Fibroblast of lung (primary cell): ENCODE measurements at regions not wholly inside any gene's neighbourhood (a gene's known extent, or its start where the extent isn't known, plus 50 kb on each side); places are given as distances from the start of the nearest gene placed in this dataset.

Source experiments
- DNase-seq, 2 donors: peaks; one replicate each; pipeline versions ENCODE4 v3.0.0 to v3.0.0-alpha.2; 2010; ENCODE audit warnings: low read depth in 2 of 2
- H2AFZ ChIP-seq: 2 replicates; pipeline ENCODE4 v1.5.1; 2012; ENCODE audit warnings: low read length, control low read depth, inconsistent platforms
- H3K27ac ChIP-seq: 2 replicates; pipeline ENCODE4 v1.5.1; 2011; ENCODE audit warnings: low read length, control low read depth; ENCODE audit not compliant: insufficient read depth
- H3K27me3 ChIP-seq: 2 replicates; pipeline ENCODE4 v1.5.1; 2011; ENCODE audit warnings: mild to moderate bottlenecking, low read length; ENCODE audit not compliant: control insufficient read depth, insufficient read depth
- H3K36me3 ChIP-seq: 2 replicates; pipeline ENCODE4 v1.5.1; 2011; ENCODE audit warnings: low read length; ENCODE audit not compliant: control insufficient read depth, insufficient read depth
- H3K4me1 ChIP-seq: 2 replicates; pipeline ENCODE4 v1.5.1; 2011; ENCODE audit warnings: low read length; ENCODE audit not compliant: control insufficient read depth, insufficient read depth; ENCODE audit errors: extremely low read depth
- H3K4me2 ChIP-seq: 2 replicates; pipeline ENCODE4 v1.5.1; 2011; ENCODE audit warnings: low read length, control low read depth; ENCODE audit not compliant: insufficient read depth; ENCODE audit errors: extremely low read depth
- H3K4me3 ChIP-seq, 4 experiments: fragments of 200-600 bp in 1 of 4; sonication (generic) in 1 of 4; replicated peaks in 1 of 4; 2 replicates each; pipeline ENCODE4 v1.5.1; 2011 to 2016; ENCODE audit warnings: low read length in 4 of 4, low read depth in 3 of 4, mild to moderate bottlenecking in 3 of 4, control low read depth in 2 of 4, inconsistent platforms in 1 of 4, mixed read lengths in 1 of 4; ENCODE audit not compliant: insufficient read depth in 1 of 4; ENCODE audit errors: control extremely low read depth in 1 of 4
- H3K79me2 ChIP-seq: 2 replicates; pipeline ENCODE4 v1.5.1; 2012; ENCODE audit warnings: mild to moderate bottlenecking, low read length, inconsistent platforms; ENCODE audit not compliant: control insufficient read depth, insufficient read depth
- H3K9ac ChIP-seq: 2 replicates; pipeline ENCODE4 v1.5.1; 2011; ENCODE audit warnings: mild to moderate bottlenecking, low read length, control low read depth; ENCODE audit not compliant: insufficient read depth
- H3K9me3 ChIP-seq: 2 replicates; pipeline ENCODE4 v1.5.1; 2012; ENCODE audit warnings: low read depth, low read length; ENCODE audit not compliant: control insufficient read depth, insufficient read depth
- H4K20me1 ChIP-seq: 2 replicates; pipeline ENCODE4 v1.5.1; 2011; ENCODE audit warnings: low read length; ENCODE audit not compliant: control insufficient read depth, insufficient read depth; ENCODE audit errors: extremely low read depth
- EZH2 ChIP-seq: IDR thresholded peaks from 2 replicates; pipeline ENCODE4 v1.5.1; 2012; ENCODE audit warnings: low read length, control low read depth, mild to moderate bottlenecking; ENCODE audit errors: missing control alignments
- TF ChIP-seq, protein P1 (sequence below), 2 donors: IDR thresholded peaks in 1 of 2; conservative IDR thresholded peaks in 1 of 2; 1 replicate in 1 of 2; 2 replicates in 1 of 2; pipeline ENCODE4 v1.5.1; 2011 to 2012; ENCODE audit warnings: low read length in 2 of 2, control low read depth in 1 of 2, inconsistent platforms in 1 of 2, low read depth in 1 of 2, mild to moderate bottlenecking in 1 of 2

DNA sequence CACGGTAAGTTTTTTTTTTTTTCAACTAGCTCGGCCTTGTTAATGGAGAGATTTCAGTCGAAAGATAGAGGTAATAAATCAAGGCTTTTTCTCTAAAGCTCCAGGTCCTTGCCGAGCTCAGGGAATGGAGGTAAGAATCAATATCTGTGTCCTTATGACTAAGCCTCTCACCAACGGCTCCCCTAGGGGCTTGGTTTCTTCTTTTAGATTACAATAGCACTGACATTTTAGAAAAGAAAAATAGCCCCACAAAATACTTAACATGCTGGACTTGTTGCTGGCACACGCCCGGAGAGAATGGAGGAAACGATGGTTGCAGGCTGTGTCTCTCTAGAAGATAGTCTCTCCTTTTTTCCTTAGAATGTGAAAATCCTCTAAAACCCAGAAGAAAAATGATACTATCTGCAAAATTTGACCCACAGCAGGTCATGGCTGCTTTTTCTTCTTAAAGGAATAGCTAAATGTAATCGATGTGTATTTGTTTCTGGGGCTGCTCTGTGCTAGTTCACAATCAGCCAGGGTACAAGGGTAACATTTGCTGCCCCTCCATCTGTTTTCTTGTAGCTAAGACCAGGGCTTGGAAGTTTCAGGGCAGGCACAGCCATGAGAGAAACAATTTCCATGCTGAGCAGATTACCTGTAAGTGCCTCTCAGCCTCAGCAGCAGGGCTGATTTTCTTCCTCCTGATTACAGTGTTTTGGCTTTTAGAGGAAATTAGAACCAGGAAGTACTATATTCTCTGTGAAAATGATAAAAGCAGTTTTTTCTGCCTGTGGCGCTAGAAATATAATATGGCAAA, 86.2 kb upstream of the GNG12 start:
- TF ChIP-seq EZH2: no peak
- TF ChIP-seq, protein P1, sequence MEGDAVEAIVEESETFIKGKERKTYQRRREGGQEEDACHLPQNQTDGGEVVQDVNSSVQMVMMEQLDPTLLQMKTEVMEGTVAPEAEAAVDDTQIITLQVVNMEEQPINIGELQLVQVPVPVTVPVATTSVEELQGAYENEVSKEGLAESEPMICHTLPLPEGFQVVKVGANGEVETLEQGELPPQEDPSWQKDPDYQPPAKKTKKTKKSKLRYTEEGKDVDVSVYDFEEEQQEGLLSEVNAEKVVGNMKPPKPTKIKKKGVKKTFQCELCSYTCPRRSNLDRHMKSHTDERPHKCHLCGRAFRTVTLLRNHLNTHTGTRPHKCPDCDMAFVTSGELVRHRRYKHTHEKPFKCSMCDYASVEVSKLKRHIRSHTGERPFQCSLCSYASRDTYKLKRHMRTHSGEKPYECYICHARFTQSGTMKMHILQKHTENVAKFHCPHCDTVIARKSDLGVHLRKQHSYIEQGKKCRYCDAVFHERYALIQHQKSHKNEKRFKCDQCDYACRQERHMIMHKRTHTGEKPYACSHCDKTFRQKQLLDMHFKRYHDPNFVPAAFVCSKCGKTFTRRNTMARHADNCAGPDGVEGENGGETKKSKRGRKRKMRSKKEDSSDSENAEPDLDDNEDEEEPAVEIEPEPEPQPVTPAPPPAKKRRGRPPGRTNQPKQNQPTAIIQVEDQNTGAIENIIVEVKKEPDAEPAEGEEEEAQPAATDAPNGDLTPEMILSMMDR (conservative IDR thresholded peaks at IDR 0.05 in 1 of 2, IDR thresholded peaks at IDR 0.05 in 1 of 2; ENCODE audit: low read depth in 1 of 2, low read length in 2 of 2): no peak
- no peak overlapping the region for H2AFZ ChIP-seq
- H3K4me1 ChIP-seq: no peaks in the 10 kb centered on the region

DNA sequence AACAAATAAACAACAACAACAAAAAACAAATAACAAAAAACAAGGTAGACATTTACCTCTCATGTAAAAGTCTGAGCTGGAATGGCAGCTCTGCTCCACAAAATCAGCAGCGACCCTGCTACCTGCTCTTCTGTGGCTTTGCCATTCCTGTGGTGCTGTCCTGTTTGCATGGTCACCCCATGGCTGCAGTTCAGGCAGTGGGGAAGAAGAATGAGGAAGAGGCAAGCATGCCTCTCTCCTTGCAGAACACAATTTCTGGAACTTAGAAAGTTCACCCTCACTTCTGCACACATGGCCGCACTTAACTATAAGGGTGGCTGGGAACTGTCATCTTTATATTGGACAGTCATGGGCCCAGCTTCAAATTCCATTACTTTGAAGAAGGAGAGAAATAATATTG, 84.8 kb upstream of the GNG12 start:
- no peak for TF ChIP-seq EZH2
- TF ChIP-seq, protein P1 (conservative IDR thresholded peaks at IDR 0.05 in 1 of 2, IDR thresholded peaks at IDR 0.05 in 1 of 2; ENCODE audit: low read depth in 1 of 2, low read length in 2 of 2): no peak
- no peak overlapping the region for H2AFZ ChIP-seq
- no peak overlapping the region for H3K27ac ChIP-seq
- no peak overlapping the region for H3K9ac ChIP-seq
- H3K27me3 ChIP-seq: no peaks in the 10 kb centered on the region
- no peaks in the 10 kb centered on the region for H3K36me3 ChIP-seq
- no peak for DNase-seq
- no peaks in the 10 kb centered on the region for H3K79me2 ChIP-seq
- no peak overlapping the region for H3K4me3 ChIP-seq
- H3K4me2 ChIP-seq: no peak overlapping the region
- no peaks in the 10 kb centered on the region for H3K4me1 ChIP-seq
- H3K9me3 ChIP-seq: no peaks in the 10 kb centered on the region
- no peaks in the 10 kb centered on the region for H4K20me1 ChIP-seq

More for the DNA sequence above, 86.2 kb upstream of the GNG12 start:
- Histone ChIP-seq H3K27me3 (no peaks in the 10 kb centered on the region), H3K79me2 (no peaks in the 10 kb centered on the region), H3K4me2 (no peak overlapping the region), H3K9ac (no peak overlapping the region), H3K27ac (no peak overlapping the region), H4K20me1 (no peaks in the 10 kb centered on the region), H3K4me3 (no peak overlapping the region), H3K36me3 (no peaks in the 10 kb centered on the region), H3K9me3 (no peaks in the 10 kb centered on the region)
- DNase-seq: no peak

DNA sequence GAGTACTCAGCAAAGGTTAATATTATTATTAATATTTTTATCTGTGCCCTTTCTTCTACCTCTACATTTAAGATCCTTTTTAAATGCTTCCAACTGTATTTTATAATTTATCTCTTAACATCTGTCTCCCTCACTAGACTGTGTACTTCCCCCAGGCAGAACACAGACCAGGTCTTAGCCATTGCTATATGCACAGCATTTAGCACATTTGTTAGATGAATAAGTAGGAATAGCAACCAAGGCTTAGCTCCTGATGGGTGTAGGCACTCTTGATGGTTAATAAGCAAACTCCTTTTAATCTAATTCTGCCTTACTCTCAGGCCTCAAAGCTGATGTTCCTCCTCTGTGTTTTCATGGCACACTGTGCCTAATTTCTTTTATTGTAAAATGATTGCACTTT, 83.7 kb upstream of the GNG12 start:
- DNase-seq: no peak
- Histone ChIP-seq H3K9ac (no peak overlapping the region), H3K4me1 (no peaks in the 10 kb centered on the region), H3K79me2 (no peaks in the 10 kb centered on the region), H3K4me3 (no peak overlapping the region), H2AFZ (no peak overlapping the region), H3K4me2 (no peak overlapping the region), H3K27ac (no peak overlapping the region), H4K20me1 (no peaks in the 10 kb centered on the region), H3K36me3 (no peaks in the 10 kb centered on the region), H3K9me3 (no peaks in the 10 kb centered on the region), H3K27me3 (no peaks in the 10 kb centered on the region)
- TF ChIP-seq, protein P1 (conservative IDR thresholded peaks at IDR 0.05 in 1 of 2, IDR thresholded peaks at IDR 0.05 in 1 of 2; ENCODE audit: low read depth in 1 of 2, low read length in 2 of 2): no peak
- TF ChIP-seq EZH2: no peak
